HepG2 (cell line): ENCODE measurements at regions not wholly inside any gene's neighbourhood (a gene's known extent, or its start where the extent isn't known, plus 50 kb on each side); places are given as distances from the start of the nearest gene placed in this dataset.

Source experiments
- ATAC-seq: fragments of 200-7000 bp; cut with Tn5 transposase; 3 replicates; pipeline ENCODE4 v1.9.1; 2020; ENCODE audit warnings: mild to moderate bottlenecking, moderate library complexity
- BruUV-seq: library from RNA; stranded (reverse); fragments of 400-500 nt; replicated peaks from 2 replicates; lab custom pipeline; 2021; lab: Mats Ljungman, UMichigan
- CTCF ChIA-PET: fragments of 300-600 bp; formaldehyde crosslinking; extraction: SDS; loops from one replicate; lab custom pipeline; 2021; ENCODE audit warnings: low total read pairs, inconsistent platforms, low intra/inter-chr PET ratio; lab: Yijun Ruan, JAX
- POLR2A ChIA-PET: fragments of 350-600 bp; sonication (Branson Sonifier 250); formaldehyde crosslinking; loops from one replicate; lab custom pipeline; 2020; ENCODE audit warnings: antibody characterized with exemption, inconsistent platforms; lab: Yijun Ruan, JAX
- DNase-seq: peaks from one replicate; pipeline ENCODE4 v3.0.0-alpha.2; 2015; ENCODE audit warnings: low spot score
- FAIRE-seq: peaks from 3 replicates; lab custom pipeline; 2011; peaks lifted over from hg19 to GRCh38; lab: Jason Lieb, UNC
- H2AFZ ChIP-seq: one replicate; pipeline ENCODE4 v1.6.1; 2011; ENCODE audit warnings: low read length, inconsistent platforms
- H3K27ac ChIP-seq: fragments of 300-600 bp; 3 replicates; pipeline ENCODE4 v1.8.0; 2011; ENCODE audit warnings: mixed run types, mild to moderate bottlenecking, mixed read lengths, low read length, inconsistent platforms; ENCODE audit not compliant: insufficient read depth; ENCODE audit errors: extremely low read length
- H3K27me3 ChIP-seq, 2 experiments: fragments of 200-600 bp in 1 of 2; 2 replicates in 1 of 2; 3 replicates in 1 of 2; pipeline versions ENCODE4 v1.6.0 to v1.8.0; 2011; ENCODE audit warnings: low read length in 2 of 2, mild to moderate bottlenecking in 2 of 2, moderate library complexity in 2 of 2, inconsistent platforms in 1 of 2; ENCODE audit not compliant: insufficient read depth in 2 of 2, control insufficient read depth in 1 of 2
- H3K36me3 ChIP-seq, 2 experiments: fragments of 200-600 bp in 1 of 2; replicated peaks in 1 of 2; 2 replicates in 1 of 2; 3 replicates in 1 of 2; pipeline versions ENCODE4 v1.5.1 to v1.8.0; 2011; ENCODE audit warnings: low read length in 2 of 2, inconsistent platforms in 1 of 2; ENCODE audit not compliant: insufficient read depth in 2 of 2, control insufficient read depth in 1 of 2
- H3K4me1 ChIP-seq: 2 replicates; pipeline ENCODE4 v1.5.1; 2012; ENCODE audit warnings: low read length, inconsistent platforms; ENCODE audit not compliant: insufficient read depth
- H3K4me2 ChIP-seq: 2 replicates; pipeline ENCODE4 v1.6.0; 2011; ENCODE audit warnings: low read depth, low read length, inconsistent platforms
- H3K4me3 ChIP-seq, 3 experiments: fragments of 200-600 bp in 1 of 3; sonication (generic), shearing (Covaris generic) in 1 of 3; replicated peaks in 1 of 3; 2 replicates each; pipeline ENCODE4 v1.5.1; 2011 to 2016; ENCODE audit warnings: low read length in 3 of 3, inconsistent platforms in 2 of 3, low read depth in 2 of 3, mild to moderate bottlenecking in 2 of 3, control low read depth in 1 of 3, mixed read lengths in 1 of 3; ENCODE audit not compliant: insufficient read depth in 1 of 3
- H3K79me2 ChIP-seq: one replicate; pipeline ENCODE4 v1.6.1; 2011; ENCODE audit warnings: low read length, inconsistent platforms; ENCODE audit not compliant: insufficient read depth
- H3K9ac ChIP-seq: 2 replicates; pipeline ENCODE4 v1.6.0; 2011; ENCODE audit warnings: mild to moderate bottlenecking, low read depth, low read length, inconsistent platforms; ENCODE audit not compliant: insufficient read depth
- H3K9me3 ChIP-seq: 2 replicates; pipeline ENCODE4 v1.5.1; 2012; ENCODE audit warnings: mild to moderate bottlenecking, low read length
- H4K20me1 ChIP-seq: 2 replicates; pipeline ENCODE4 v1.6.0; 2011; ENCODE audit warnings: inconsistent platforms, mild to moderate bottlenecking, low read length, moderate library complexity; ENCODE audit not compliant: insufficient read depth
- KLF16 ChIP-seq, 2 experiments: sonication (generic) in 1 of 2; formaldehyde crosslinking in 1 of 2; IDR thresholded peaks; 2 replicates each; pipeline versions ENCODE4 v1.6.1 to v1.8.0; 2016 to 2023; ENCODE audit warnings: missing genetic modification reagents in 2 of 2, missing compliant biosample characterization in 1 of 2
- PCBP2 ChIP-seq: fragments of 200-400 bp; formaldehyde crosslinking; optimal IDR thresholded peaks from 2 replicates; pipeline ENCODE3; 2018; ENCODE audit warnings: low read length, low read depth; ENCODE audit not compliant: poor library complexity, severe bottlenecking
- PHF21A ChIP-seq: sonication (generic); formaldehyde crosslinking; IDR thresholded peaks from 2 replicates; pipeline ENCODE4 v1.5.0; 2020; ENCODE audit warnings: mild to moderate bottlenecking, missing genetic modification reagents
- SMAD3 ChIP-seq: sonication (generic); formaldehyde crosslinking; IDR thresholded peaks from 2 replicates; pipeline ENCODE4 v1.4.0; 2020; ENCODE audit warnings: missing genetic modification reagents
- ZFP90 ChIP-seq: sonication (generic); formaldehyde crosslinking; IDR thresholded peaks from 2 replicates; pipeline ENCODE4 v1.8.0; 2022; ENCODE audit warnings: missing genetic modification reagents, mild to moderate bottlenecking, inconsistent platforms, borderline replicate concordance
- ZNF143 ChIP-seq: sonication (generic); formaldehyde crosslinking; IDR thresholded peaks from 2 replicates; pipeline ENCODE4 v1.4.0; 2020; ENCODE audit warnings: missing genetic modification reagents
- ZNF7 ChIP-seq: IDR thresholded peaks from 2 replicates; pipeline ENCODE4 v1.6.1; 2016; ENCODE audit warnings: missing biosample characterization, missing genetic modification reagents
- WGBS: methylation state at CpG from one replicate; pipeline ENCODE4 v1.1.6; 2017; ENCODE audit warnings: low lambda C conversion rate; 5-methylcytosine and 5-hydroxymethylcytosine counted together
- in situ Hi-C: cut with HindIII; loops from 2 replicates; pipeline ENCODE4 v1.10.0; 2017; ENCODE audit warnings: low pct_unique_long_range_greater_than_20kb; ENCODE audit not compliant: extremely low pct_ligation_motif_present
- intact Hi-C: fragments of 100-400 bp; cut with micrococcal nuclease; formaldehyde crosslinking; loops from one replicate; pipeline ENCODE4 v1.10.0; 2022; ENCODE audit not compliant: unreplicated experiment
- TF ChIP-seq, protein P1 (sequence below): sonication (generic); formaldehyde crosslinking; IDR thresholded peaks from 2 replicates; pipeline ENCODE4 v1.4.0; 2020; ENCODE audit warnings: mild to moderate bottlenecking, missing genetic modification reagents
- TF ChIP-seq, protein P2 (sequence below): sonication (generic); formaldehyde crosslinking; IDR thresholded peaks from 2 replicates; pipeline ENCODE4 v1.4.0; 2020; ENCODE audit warnings: missing genetic modification reagents
- TF ChIP-seq, protein P3 (sequence below): IDR thresholded peaks from 2 replicates; pipeline ENCODE4 v1.6.1; 2016; ENCODE audit warnings: low read depth, control low read depth

DNA sequence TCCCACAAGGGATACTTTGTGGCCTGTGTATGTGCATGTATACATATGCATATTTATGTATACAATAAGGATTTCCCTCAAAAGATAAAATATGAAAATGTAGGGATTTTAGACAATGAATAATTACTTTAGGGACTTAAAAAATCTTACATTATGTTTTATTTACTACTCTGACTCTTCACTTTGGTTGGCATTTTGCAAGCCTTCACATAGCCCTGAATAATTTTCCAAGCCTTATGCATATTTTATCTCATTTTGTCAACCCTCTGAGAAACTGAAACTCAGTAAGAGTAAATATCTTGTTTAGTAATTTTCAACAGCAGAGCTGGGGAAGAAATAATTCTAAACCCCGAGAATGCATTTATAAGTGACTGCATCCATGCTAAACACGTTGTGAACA lies 153.0 kb upstream of the SLC24A2 start:
- intact Hi-C loops (no loop called here), in situ Hi-C loops (loop anchor here (25.0 kb wide), 1 partner anchor 695 kb away; no protein-coding TSS in a partner anchor)
- Histone ChIP-seq H3K27ac (no peak overlapping the region), H3K36me3 (no peaks in the 10 kb centered on the region), H3K9me3 (no peaks in the 10 kb centered on the region), H3K4me2 (no peak overlapping the region), H3K79me2 (no peaks in the 10 kb centered on the region), H2AFZ (no peak overlapping the region), H3K4me3 (no peak overlapping the region), H3K9ac (no peak overlapping the region), H3K27me3 (peaks cover 1 to 3% of the 10 kb centered on the region in 2 experiments; a peak in 2 of 5 replicates), H3K4me1 (no peaks in the 10 kb centered on the region), H4K20me1 (no peaks in the 10 kb centered on the region)
- ChIA-PET POLR2A (no interaction called here), CTCF (no interaction called here)
- 0% methylated on average over 2 of the region's 2 CpGs for WGBS
- TF ChIP-seq, protein P1, sequence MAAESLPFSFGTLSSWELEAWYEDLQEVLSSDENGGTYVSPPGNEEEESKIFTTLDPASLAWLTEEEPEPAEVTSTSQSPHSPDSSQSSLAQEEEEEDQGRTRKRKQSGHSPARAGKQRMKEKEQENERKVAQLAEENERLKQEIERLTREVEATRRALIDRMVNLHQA (CRISPR knock-in tag), result no peak
- TF ChIP-seq, protein P2, sequence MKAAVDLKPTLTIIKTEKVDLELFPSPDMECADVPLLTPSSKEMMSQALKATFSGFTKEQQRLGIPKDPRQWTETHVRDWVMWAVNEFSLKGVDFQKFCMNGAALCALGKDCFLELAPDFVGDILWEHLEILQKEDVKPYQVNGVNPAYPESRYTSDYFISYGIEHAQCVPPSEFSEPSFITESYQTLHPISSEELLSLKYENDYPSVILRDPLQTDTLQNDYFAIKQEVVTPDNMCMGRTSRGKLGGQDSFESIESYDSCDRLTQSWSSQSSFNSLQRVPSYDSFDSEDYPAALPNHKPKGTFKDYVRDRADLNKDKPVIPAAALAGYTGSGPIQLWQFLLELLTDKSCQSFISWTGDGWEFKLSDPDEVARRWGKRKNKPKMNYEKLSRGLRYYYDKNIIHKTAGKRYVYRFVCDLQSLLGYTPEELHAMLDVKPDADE (CRISPR knock-in tag), result no peak
- no peak for TF ChIP-seq ZFP90 (CRISPR knock-in tag)
- ATAC-seq (no peak), FAIRE-seq (no peak), DNase-seq (no peak)
- no TSS peak for BruUV-seq

DNA sequence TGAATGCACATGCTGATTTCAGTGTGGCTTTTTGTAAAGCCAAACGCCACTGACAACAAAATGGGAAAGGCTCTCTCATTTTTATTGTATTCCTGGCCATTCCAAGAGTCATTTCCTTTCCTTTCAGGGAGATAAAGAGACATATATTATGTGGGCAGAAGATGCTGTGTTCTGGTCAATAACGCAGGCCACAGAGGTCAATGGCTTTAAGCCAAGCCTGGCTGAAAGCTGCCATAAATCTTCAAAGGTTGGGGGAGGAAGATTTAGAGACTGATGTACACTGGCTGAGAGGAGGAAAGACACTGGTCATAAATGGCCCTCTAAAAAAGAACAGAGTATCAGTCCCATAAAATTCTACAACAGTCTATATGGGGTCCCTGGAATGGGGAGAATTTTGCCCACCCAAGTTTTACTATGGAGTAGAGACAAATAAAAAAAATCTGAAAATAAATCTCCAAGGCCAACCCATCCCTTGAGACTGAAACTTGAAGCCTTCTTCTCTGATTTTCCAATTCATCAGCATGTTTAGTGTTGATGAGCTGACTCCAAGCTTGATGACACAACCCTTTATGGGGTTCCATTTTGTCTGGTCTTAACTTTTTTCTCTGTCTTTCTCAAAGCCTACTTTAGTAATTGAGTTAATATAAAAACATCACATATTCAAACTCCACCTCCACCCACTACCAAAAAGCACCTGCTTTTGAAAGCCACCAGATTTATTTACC lies 152.1 kb upstream of the SLC24A2 start:
- H3K79me2 ChIP-seq, result no peaks in the 10 kb centered on the region
- H3K4me1 ChIP-seq, result no peaks in the 10 kb centered on the region
- no peaks in the 10 kb centered on the region for H3K36me3 ChIP-seq
- no peak for FAIRE-seq
- H3K27me3 ChIP-seq, result peaks cover 1 to 3% of the 10 kb centered on the region in 2 experiments; a peak in 2 of 5 replicates
- WGBS, result 6% methylated on average over 2 of the region's 2 CpGs
- POLR2A ChIA-PET, result no interaction called here
- ATAC-seq, result no peak
- in situ Hi-C loops, result loop anchor here (25.0 kb wide), 1 partner anchor 696 kb away; no protein-coding TSS in a partner anchor
- no peak for TF ChIP-seq KLF16 (CRISPR knock-in tag; IDR thresholded peaks at IDR 0.05)
- no peak for TF ChIP-seq PHF21A (CRISPR knock-in tag)
- no peak for TF ChIP-seq PCBP2
- no peak for TF ChIP-seq SMAD3 (CRISPR knock-in tag)
- TF ChIP-seq ZNF143 (CRISPR knock-in tag), result no peak
- TF ChIP-seq, protein P3, sequence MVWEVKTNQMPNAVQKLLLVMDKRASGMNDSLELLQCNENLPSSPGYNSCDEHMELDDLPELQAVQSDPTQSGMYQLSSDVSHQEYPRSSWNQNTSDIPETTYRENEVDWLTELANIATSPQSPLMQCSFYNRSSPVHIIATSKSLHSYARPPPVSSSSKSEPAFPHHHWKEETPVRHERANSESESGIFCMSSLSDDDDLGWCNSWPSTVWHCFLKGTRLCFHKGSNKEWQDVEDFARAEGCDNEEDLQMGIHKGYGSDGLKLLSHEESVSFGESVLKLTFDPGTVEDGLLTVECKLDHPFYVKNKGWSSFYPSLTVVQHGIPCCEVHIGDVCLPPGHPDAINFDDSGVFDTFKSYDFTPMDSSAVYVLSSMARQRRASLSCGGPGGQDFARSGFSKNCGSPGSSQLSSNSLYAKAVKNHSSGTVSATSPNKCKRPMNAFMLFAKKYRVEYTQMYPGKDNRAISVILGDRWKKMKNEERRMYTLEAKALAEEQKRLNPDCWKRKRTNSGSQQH (CRISPR knock-in tag), result no peak
- TF ChIP-seq ZNF7 (CRISPR knock-in tag), result no peak
- TF ChIP-seq, all 625 proteins: peak for 0
- CTCF ChIA-PET, result no interaction called here
- no peaks in the 10 kb centered on the region for H4K20me1 ChIP-seq
- no peak for DNase-seq
- no TSS peak for BruUV-seq
- no peaks in the 10 kb centered on the region for H3K9me3 ChIP-seq
- no peak overlapping the region for H3K4me3 ChIP-seq
- no peak overlapping the region for H2AFZ ChIP-seq
- intact Hi-C loops, result no loop called here
- no peak overlapping the region for H3K9ac ChIP-seq
- no peak overlapping the region for H3K27ac ChIP-seq
- no peak overlapping the region for H3K4me2 ChIP-seq
